CD4-positive, alpha-beta T cell (primary cell): ENCODE measurements at regions not wholly inside any gene's neighbourhood (a gene's known extent, or its start where the extent isn't known, plus 50 kb on each side); places are given as distances from the start of the nearest gene placed in this dataset.
"Not testable (repeated sequence)": the region's sequence is repeated elsewhere in the genome, so short reads cannot be mapped to it uniquely, and the experiment has no call there.

Experiments
- ATAC-seq: fragments of 200-7000 bp; cut with Tn5 transposase; one replicate; pipeline ENCODE4 v1.10.0; 2022; ENCODE audit warnings: mild to moderate bottlenecking; ENCODE audit not compliant: poor library complexity
- CTCF ChIA-PET: fragments of 350-600 bp; sonication (Branson Sonifier 250); formaldehyde crosslinking; loops from one replicate; lab custom pipeline; 2021; ENCODE audit warnings: antibody characterized with exemption, inconsistent platforms; lab: Charles Lee
- POLR2A ChIA-PET: fragments of 350-600 bp; sonication (Branson Sonifier 250); formaldehyde crosslinking; loops from one replicate; lab custom pipeline; 2021; ENCODE audit warnings: antibody characterized with exemption, inconsistent platforms; lab: Charles Lee
- DNase-seq, 14 experiments: peaks; one replicate each; pipeline ENCODE4 v3.0.0-alpha.2; 2013 to 2020; ENCODE audit warnings: mixed read lengths in 2 of 14
- H3K27ac ChIP-seq, 2 donors: one replicate each; pipeline versions ENCODE4 v1.5.1 to v1.7.0; 2013; ENCODE audit warnings: low read length in 2 of 2, low read depth in 1 of 2, mild to moderate bottlenecking in 1 of 2
- H3K27me3 ChIP-seq, 2 experiments: 1 replicate in 1 of 2; 2 replicates in 1 of 2; pipeline versions ENCODE4 v1.6.1 to v1.7.0; 2013; ENCODE audit warnings: low read length in 2 of 2, control low read depth in 1 of 2, mild to moderate bottlenecking in 1 of 2, moderate library complexity in 1 of 2; ENCODE audit not compliant: insufficient read depth in 2 of 2, control insufficient read depth in 1 of 2
- H3K36me3 ChIP-seq: one replicate; pipeline ENCODE4 v1.6.1; 2013; ENCODE audit warnings: low read length, control low read depth; ENCODE audit not compliant: insufficient read depth
- H3K4me1 ChIP-seq: one replicate; pipeline ENCODE4 v1.6.1; 2013; ENCODE audit warnings: low read length, control low read depth; ENCODE audit not compliant: insufficient read depth
- H3K4me3 ChIP-seq: one replicate; pipeline ENCODE4 v1.5.1; 2013; ENCODE audit warnings: mild to moderate bottlenecking, low read length, moderate library complexity
- H3K9me3 ChIP-seq, 2 experiments: 1 replicate in 1 of 2; 2 replicates in 1 of 2; pipeline versions ENCODE4 v1.6.1 to v1.7.0; 2013; ENCODE audit warnings: low read length in 2 of 2, mild to moderate bottlenecking in 2 of 2, control low read depth in 1 of 2, moderate library complexity in 1 of 2; ENCODE audit not compliant: control insufficient read depth in 1 of 2, insufficient read depth in 1 of 2
- H3K27ac Mint-ChIP-seq: one replicate; pipeline ENCODE4 v1.8.0; 2020; ENCODE audit warnings: mixed read lengths
- H3K27me3 Mint-ChIP-seq: one replicate; pipeline ENCODE4 v1.8.0; 2021; ENCODE audit warnings: mixed read lengths
- H3K36me3 Mint-ChIP-seq: one replicate; pipeline ENCODE4 v1.8.0; 2021; ENCODE audit warnings: low read depth, mixed read lengths
- H3K4me1 Mint-ChIP-seq: one replicate; pipeline ENCODE4 v1.8.0; 2021; ENCODE audit warnings: low read depth, mixed read lengths
- H3K4me3 Mint-ChIP-seq: one replicate; pipeline ENCODE4 v1.8.0; 2020; ENCODE audit warnings: mild to moderate bottlenecking, mixed read lengths
- H3K9me3 Mint-ChIP-seq: one replicate; pipeline ENCODE4 v1.8.0; 2020; ENCODE audit warnings: mixed read lengths
- intact Hi-C, 2 experiments: fragments of 100-400 bp; cut with DNase I in 1 of 2; cut with micrococcal nuclease in 1 of 2; formaldehyde crosslinking; loops; one replicate each; pipeline versions ENCODE4 v1.15.1 to v1.9.0; 2023 to 2025; cut with DNase I, micrococcal nuclease

DNA sequence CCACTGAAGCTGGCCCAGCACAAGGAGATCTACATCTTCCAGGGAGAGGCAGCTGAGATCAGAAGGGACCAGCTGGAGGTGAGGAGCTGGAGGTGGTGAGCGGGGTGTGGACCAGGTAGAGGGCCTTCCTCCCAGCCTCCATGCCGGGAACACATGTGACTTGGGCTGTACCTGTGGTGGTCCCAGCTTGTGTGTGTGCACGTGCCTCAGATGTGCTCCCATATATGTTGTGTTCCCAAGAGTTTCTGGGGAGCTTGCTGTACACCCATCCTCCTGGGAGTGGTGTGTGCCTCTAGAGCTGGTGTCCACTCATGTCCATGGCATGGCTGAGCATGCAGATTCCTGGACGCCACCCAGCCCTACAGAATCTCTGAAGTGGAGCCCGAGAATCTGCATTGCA lies 183.7 kb upstream of the AKAP13 start:
- H3K27ac Mint-ChIP-seq, H3K9me3 ChIP-seq, H3K36me3 ChIP-seq, H3K4me1 Mint-ChIP-seq, intact Hi-C loops, H3K4me3 ChIP-seq, H3K27me3 Mint-ChIP-seq, H3K4me3 Mint-ChIP-seq, H3K4me1 ChIP-seq, ATAC-seq, H3K9me3 Mint-ChIP-seq, H3K27me3 ChIP-seq, CTCF ChIA-PET, H3K27ac ChIP-seq, H3K36me3 Mint-ChIP-seq, POLR2A ChIA-PET, DNase-seq: not testable (repeated sequence)

DNA sequence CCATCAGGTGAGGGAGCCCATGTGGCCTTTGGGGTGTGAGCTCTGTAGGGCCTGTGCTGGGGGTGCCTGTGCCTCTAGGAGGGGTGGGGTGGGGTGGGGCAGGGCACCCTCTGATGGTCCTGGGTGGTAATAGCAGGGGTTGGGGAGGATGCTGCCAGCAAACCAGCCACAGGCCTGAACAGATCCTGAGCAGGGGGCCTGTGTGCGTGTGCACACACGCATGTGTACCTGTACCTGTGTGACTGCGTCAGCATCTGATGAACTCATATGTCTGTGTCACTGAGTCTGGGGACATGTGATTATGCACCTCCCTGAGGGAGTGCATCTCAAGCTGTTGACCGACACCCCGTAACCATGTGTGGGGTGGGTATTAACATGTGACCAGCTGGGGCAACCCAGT lies 182.8 kb upstream of the AKAP13 start:
- H3K27ac Mint-ChIP-seq, H3K4me1 Mint-ChIP-seq, H3K27ac ChIP-seq, H3K4me1 ChIP-seq, CTCF ChIA-PET, H3K4me3 ChIP-seq, DNase-seq, H3K36me3 Mint-ChIP-seq, H3K4me3 Mint-ChIP-seq, ATAC-seq, POLR2A ChIA-PET, H3K9me3 ChIP-seq, H3K9me3 Mint-ChIP-seq, H3K36me3 ChIP-seq, H3K27me3 Mint-ChIP-seq, intact Hi-C loops, H3K27me3 ChIP-seq: not testable (repeated sequence)

DNA sequence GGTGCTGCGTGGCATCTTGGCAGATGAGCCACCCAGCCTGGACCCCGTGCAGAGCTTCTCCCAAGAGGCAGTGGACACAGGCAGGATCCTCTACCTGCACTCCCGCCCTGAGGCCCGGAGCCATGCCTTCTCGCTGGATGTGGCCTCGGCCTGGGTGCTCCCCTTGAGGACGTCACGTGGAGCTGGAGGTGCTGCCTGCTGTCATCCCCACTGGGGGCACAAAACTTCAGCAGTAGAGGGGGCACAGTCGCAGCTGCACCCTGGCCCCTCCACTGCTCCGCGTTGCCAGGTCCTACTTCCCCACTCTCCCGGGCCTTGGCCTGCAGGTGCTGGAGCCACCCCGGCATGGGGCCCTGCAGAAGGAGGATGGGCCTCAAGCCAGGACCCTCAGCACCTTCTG lies 182.0 kb upstream of the AKAP13 start:
- H3K27ac Mint-ChIP-seq, ATAC-seq, H3K9me3 Mint-ChIP-seq, H3K4me3 Mint-ChIP-seq, H3K4me1 ChIP-seq, H3K9me3 ChIP-seq, intact Hi-C loops, CTCF ChIA-PET, H3K4me1 Mint-ChIP-seq, H3K4me3 ChIP-seq, H3K27me3 Mint-ChIP-seq, H3K36me3 Mint-ChIP-seq, H3K36me3 ChIP-seq, POLR2A ChIA-PET, H3K27ac ChIP-seq, H3K27me3 ChIP-seq, DNase-seq: not testable (repeated sequence)

DNA sequence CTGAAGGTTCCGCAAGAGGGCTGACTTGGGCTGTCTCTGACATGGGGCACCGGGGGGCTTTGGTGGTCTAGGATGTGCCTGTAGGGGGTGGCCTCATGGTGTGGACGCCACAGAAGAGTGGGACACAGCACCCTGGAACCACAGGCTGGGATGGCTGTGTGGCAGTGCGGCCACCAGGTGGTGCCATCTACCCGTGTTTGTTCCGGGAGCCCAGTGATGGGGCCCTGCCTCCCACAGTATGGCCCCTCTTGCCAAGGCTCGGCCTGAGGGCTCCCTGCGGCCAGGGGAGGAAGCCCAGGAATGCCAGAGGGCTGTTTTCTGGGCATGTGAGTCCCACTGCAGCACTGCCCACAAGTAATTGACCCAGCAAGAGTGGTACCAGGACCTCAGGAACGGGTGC lies 180.2 kb upstream of the AKAP13 start:
- H3K27me3 ChIP-seq, CTCF ChIA-PET, H3K36me3 Mint-ChIP-seq, intact Hi-C loops, H3K4me3 ChIP-seq, POLR2A ChIA-PET, H3K9me3 ChIP-seq, H3K27ac Mint-ChIP-seq, H3K27ac ChIP-seq, H3K4me3 Mint-ChIP-seq, H3K4me1 Mint-ChIP-seq, H3K4me1 ChIP-seq, H3K27me3 Mint-ChIP-seq, H3K9me3 Mint-ChIP-seq, DNase-seq, H3K36me3 ChIP-seq: not testable (repeated sequence)
- ATAC-seq, result peak; percentile 97

DNA sequence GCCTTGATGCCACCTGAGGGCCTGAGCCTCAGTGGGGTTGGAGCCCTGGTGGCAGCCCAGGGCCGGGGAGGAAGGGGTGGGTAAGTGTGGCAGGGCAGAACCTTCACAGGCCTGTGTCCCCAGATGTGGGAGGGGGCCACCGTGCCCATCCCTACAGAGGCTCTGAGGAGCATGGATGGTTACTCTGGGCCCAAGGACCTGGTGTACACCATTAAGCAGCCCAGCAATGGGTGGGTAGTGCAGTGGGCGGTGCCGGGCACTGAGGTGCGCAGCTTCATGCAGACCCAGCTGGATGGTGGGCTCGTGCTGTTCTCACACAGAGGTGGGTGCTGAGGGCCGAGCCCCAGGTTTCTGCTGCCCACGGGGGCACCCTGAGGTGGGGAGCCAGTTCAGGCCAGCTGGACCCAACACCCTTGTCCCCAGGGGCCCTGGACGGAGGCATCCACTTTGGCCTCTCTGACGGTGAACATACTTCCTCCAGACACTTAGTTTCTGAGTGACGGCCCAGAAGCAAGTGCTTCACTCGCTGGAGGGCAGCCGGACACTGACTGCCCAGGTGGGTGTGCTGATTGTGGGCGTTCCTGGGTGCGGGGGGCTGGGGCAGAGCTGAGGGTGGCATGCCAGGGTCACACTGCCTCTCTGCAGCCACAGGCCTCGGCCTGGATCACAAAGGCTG lies 179.1 kb upstream of the AKAP13 start:
- H3K27ac ChIP-seq, H3K9me3 ChIP-seq, H3K27ac Mint-ChIP-seq, H3K4me3 Mint-ChIP-seq, intact Hi-C loops, H3K4me1 Mint-ChIP-seq, H3K4me3 ChIP-seq, H3K27me3 ChIP-seq, ATAC-seq, H3K4me1 ChIP-seq, CTCF ChIA-PET, H3K36me3 ChIP-seq, POLR2A ChIA-PET, H3K9me3 Mint-ChIP-seq, H3K27me3 Mint-ChIP-seq, DNase-seq, H3K36me3 Mint-ChIP-seq: not testable (repeated sequence)

DNA sequence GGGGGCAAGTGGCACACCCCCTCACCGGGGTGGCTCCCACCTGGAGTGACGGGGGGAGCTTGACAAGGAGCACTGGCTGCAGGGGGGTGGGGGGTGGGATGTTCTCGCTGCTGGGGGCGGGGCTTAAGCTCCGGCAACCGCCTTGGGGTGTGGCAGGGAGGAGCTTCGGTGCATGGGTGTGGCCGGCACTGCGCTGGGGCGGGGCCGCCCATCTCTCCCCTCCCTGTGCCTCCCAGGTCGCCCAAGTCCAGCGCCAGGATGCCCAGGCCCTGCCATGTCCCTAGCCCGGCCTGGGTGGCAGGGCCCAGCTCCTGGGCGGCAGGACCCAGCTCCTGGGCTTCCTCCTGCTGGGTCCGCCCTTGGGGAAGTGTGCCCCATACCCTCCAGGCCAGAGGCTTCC lies 175.9 kb upstream of the AKAP13 start:
- H3K9me3 ChIP-seq, DNase-seq, POLR2A ChIA-PET, ATAC-seq, H3K36me3 ChIP-seq, CTCF ChIA-PET, H3K27ac ChIP-seq, H3K4me3 Mint-ChIP-seq, H3K9me3 Mint-ChIP-seq, H3K4me3 ChIP-seq, H3K4me1 ChIP-seq, intact Hi-C loops, H3K27ac Mint-ChIP-seq, H3K27me3 Mint-ChIP-seq, H3K4me1 Mint-ChIP-seq, H3K27me3 ChIP-seq, H3K36me3 Mint-ChIP-seq: not testable (repeated sequence)

DNA sequence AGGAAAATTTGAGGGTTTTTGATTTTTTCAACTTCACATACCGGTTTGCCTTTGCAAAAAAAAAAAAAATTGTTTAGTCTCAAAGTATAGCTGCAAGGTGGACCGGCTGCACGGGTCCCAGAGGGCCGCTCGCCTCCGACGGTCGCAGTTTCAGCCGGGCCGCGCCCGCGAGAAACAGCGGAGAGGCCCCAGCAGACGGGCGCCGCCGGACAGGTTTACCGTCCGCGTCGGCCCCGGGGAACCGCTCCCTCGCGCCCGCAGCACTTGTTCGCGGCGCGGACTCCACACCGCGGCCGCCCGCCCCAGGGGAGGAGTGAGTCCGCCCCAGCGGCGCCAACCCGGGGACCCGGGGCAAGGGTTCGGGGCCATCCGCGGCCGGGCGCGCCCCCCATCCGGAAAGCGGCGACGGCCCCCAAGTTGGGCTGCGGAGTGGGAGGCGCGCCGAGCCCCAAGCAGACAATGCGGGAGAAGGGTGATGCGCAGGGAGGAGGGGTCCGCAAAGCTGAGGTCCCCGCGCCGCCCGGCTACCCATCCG lies 146.5 kb upstream of the AKAP13 start:
- H3K4me3 Mint-ChIP-seq, H3K36me3 ChIP-seq, H3K27me3 ChIP-seq, H3K9me3 Mint-ChIP-seq, H3K36me3 Mint-ChIP-seq, H3K27ac Mint-ChIP-seq, H3K27ac ChIP-seq, POLR2A ChIA-PET, H3K27me3 Mint-ChIP-seq, CTCF ChIA-PET, DNase-seq, H3K4me1 ChIP-seq, ATAC-seq, H3K9me3 ChIP-seq, H3K4me3 ChIP-seq, H3K4me1 Mint-ChIP-seq, intact Hi-C loops: not testable (repeated sequence)
